GM19328 (cell line): ENCODE measurements at regions not wholly inside any gene's neighbourhood (a gene's known extent, or its start where the extent isn't known, plus 50 kb on each side); places are given as distances from the start of the nearest gene placed in this dataset.

ENCODE experiments used
- ATAC-seq: cut with Tn5 transposase; IDR thresholded peaks from one replicate; pipeline ENCODE4 v1.9.1; 2021; ENCODE audit warnings: mild to moderate bottlenecking, moderate library complexity; ENCODE audit not compliant: unreplicated experiment

GRCh38 chr10:129386415-129387257 is 80.4 kb upstream of the MGMT start:
- ATAC-seq, result no peak

GRCh38 chr10:129387258-129387525 is 79.8 kb upstream of the MGMT start:
- ATAC-seq, result no peak

GRCh38 chr10:129388435-129388834 is 78.6 kb upstream of the MGMT start:
- ATAC-seq, result no peak

GRCh38 chr10:129389194-129389593 is 77.8 kb upstream of the MGMT start:
- no peak for ATAC-seq

GRCh38 chr10:129390147-129390546 is 76.9 kb upstream of the MGMT start:
- no peak for ATAC-seq

- no peak for ATAC-seq
Observed at GRCh38 chr10:129390726-129391125, 76.3 kb upstream of the MGMT start.

- ATAC-seq, result no peak
Observed at GRCh38 chr10:129391464-129391863, 75.6 kb upstream of the MGMT start.

GRCh38 chr10:129392855-129393254 is 74.2 kb upstream of the MGMT start:
- no peak for ATAC-seq

- ATAC-seq, result no peak
Observed at GRCh38 chr10:129393812-129394211, 73.2 kb upstream of the MGMT start.

GRCh38 chr10:129394518-129395328 is 72.3 kb upstream of the MGMT start:
- ATAC-seq, result no peak

- no peak for ATAC-seq
Observed at GRCh38 chr10:129396021-129396722, 70.9 kb upstream of the MGMT start.

GRCh38 chr10:129397198-129397974 is 69.7 kb upstream of the MGMT start:
- no peak for ATAC-seq

- no peak for ATAC-seq
Observed at GRCh38 chr10:129398711-129399141, 68.3 kb upstream of the MGMT start.

GRCh38 chr10:129400426-129400825 is 66.6 kb upstream of the MGMT start:
- no peak for ATAC-seq

- ATAC-seq, result no peak
Observed at GRCh38 chr10:129402459-129402858, 64.6 kb upstream of the MGMT start.

GRCh38 chr10:129404091-129404490 is 63.0 kb upstream of the MGMT start:
- no peak for ATAC-seq

GRCh38 chr10:129405389-129405788 is 61.7 kb upstream of the MGMT start:
- ATAC-seq, result no peak

- ATAC-seq, result no peak
Observed at GRCh38 chr10:129410688-129411392, 56.2 kb upstream of the MGMT start.

GRCh38 chr10:129411393-129411705 is 55.7 kb upstream of the MGMT start:
- no peak for ATAC-seq

- no peak for ATAC-seq
Observed at GRCh38 chr10:129411772-129412171, 55.3 kb upstream of the MGMT start.
